Neuron (in vitro differentiated cells): ENCODE measurements at regions not wholly inside any gene's neighbourhood (a gene's known extent, or its start where the extent isn't known, plus 50 kb on each side); places are given as distances from the start of the nearest gene placed in this dataset.

Source experiments
- H2AFZ ChIP-seq: one replicate; pipeline ENCODE4 v1.6.1; 2013; ENCODE audit warnings: low read depth, mild to moderate bottlenecking, inconsistent platforms, low read length, moderate library complexity
- H3K27me3 ChIP-seq: one replicate; pipeline ENCODE4 v1.6.1; 2013; ENCODE audit warnings: low read length; ENCODE audit not compliant: insufficient read depth
- H3K36me3 ChIP-seq: one replicate; pipeline ENCODE4 v1.6.1; 2013; ENCODE audit warnings: low read length; ENCODE audit not compliant: insufficient read depth
- H3K4me1 ChIP-seq: one replicate; pipeline ENCODE4 v1.6.1; 2013; ENCODE audit warnings: low read length; ENCODE audit not compliant: insufficient read depth
- H3K4me3 ChIP-seq: 2 replicates; pipeline ENCODE4 v1.5.1; 2013; ENCODE audit warnings: mild to moderate bottlenecking, low read length, moderate library complexity
- H3K9me3 ChIP-seq: one replicate; pipeline ENCODE4 v1.6.1; 2013; ENCODE audit warnings: low read length

GRCh38 chr1:170219163-170219562, 73.4 kb downstream of the NTMT2 start:
- no peaks in the 10 kb centered on the region for H3K27me3 ChIP-seq
- H3K9me3 ChIP-seq = no peaks in the 10 kb centered on the region
- H3K4me3 ChIP-seq = no peak overlapping the region
- H3K36me3 ChIP-seq = no peaks in the 10 kb centered on the region
- H2AFZ ChIP-seq = no peak overlapping the region
- no peaks in the 10 kb centered on the region for H3K4me1 ChIP-seq

- Histone ChIP-seq H2AFZ (no peak overlapping the region), H3K4me1 (no peaks in the 10 kb centered on the region), H3K4me3 (no peak overlapping the region), H3K9me3 (no peaks in the 10 kb centered on the region), H3K27me3 (no peaks in the 10 kb centered on the region), H3K36me3 (no peaks in the 10 kb centered on the region)
These were observed 75.3 kb downstream of the NTMT2 start for GRCh38 chr1:170221031-170221430.

DNA sequence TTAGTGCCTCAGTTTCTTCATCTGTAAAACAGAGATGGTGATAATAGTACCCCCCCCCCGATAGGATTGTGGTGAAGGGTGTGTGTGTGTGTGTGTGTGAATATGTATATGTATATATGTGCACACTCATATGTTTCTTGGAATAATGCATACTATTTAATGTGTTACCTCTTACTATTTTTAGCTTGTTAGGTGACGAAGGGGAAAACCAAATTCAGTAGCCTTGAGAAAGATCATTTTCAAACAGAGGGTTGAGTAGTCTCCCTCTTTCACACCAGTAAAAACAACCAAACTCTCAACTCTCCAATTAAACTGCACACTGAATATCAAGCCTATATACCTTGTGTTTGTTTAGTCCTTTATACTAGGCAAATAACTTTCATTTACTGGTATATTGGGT, 75.7 kb downstream of the NTMT2 start:
- H3K9me3 ChIP-seq = no peaks in the 10 kb centered on the region
- H2AFZ ChIP-seq = no peak overlapping the region
- H3K4me3 ChIP-seq = no peak overlapping the region
- H3K4me1 ChIP-seq = no peaks in the 10 kb centered on the region
- H3K27me3 ChIP-seq = no peaks in the 10 kb centered on the region
- H3K36me3 ChIP-seq = no peaks in the 10 kb centered on the region

GRCh38 chr1:170224469-170224868, 78.7 kb downstream of the NTMT2 start:
- Histone ChIP-seq H3K9me3 (no peaks in the 10 kb centered on the region), H3K4me1 (no peaks in the 10 kb centered on the region), H3K27me3 (no peaks in the 10 kb centered on the region), H2AFZ (no peak overlapping the region), H3K36me3 (no peaks in the 10 kb centered on the region), H3K4me3 (no peak overlapping the region)

DNA sequence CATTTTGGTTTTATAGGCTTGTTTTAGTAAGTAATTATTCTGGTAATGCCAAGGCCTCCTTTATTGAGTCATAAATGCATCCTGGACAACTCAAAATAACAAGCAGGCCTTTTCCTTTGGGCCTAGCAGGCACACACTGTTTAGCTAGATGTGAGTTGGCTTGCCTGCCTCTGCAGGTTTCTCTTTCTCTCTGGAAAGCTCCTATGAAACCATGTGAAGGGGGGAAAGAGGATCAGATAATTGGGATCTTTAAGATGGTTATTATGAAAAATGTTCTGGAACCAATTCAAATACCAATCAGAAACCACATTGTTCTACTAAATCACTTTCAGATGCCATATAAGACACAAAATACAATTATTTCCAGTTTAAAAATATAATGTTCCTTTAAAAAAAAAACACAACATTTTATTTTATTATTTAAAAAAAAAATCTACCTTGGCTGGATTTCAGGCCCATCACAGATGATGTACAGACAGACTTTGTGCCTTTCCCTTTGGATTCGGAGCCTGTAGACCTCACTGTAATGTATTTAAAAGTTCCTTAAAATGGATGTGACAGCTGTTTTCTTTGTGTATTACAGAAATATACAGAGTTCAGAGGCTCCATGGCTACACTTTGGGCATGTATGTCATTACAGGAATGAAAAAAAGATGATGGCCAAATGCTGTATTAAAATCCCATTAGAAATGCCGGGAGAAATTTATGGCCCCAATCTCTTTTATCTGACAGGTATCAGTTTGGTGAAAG, 80.2 kb downstream of the NTMT2 start:
- H3K4me1 ChIP-seq = no peaks in the 10 kb centered on the region
- H3K9me3 ChIP-seq = no peaks in the 10 kb centered on the region
- no peaks in the 10 kb centered on the region for H3K36me3 ChIP-seq
- H3K4me3 ChIP-seq = no peak overlapping the region
- H2AFZ ChIP-seq = no peak overlapping the region
- no peaks in the 10 kb centered on the region for H3K27me3 ChIP-seq

DNA sequence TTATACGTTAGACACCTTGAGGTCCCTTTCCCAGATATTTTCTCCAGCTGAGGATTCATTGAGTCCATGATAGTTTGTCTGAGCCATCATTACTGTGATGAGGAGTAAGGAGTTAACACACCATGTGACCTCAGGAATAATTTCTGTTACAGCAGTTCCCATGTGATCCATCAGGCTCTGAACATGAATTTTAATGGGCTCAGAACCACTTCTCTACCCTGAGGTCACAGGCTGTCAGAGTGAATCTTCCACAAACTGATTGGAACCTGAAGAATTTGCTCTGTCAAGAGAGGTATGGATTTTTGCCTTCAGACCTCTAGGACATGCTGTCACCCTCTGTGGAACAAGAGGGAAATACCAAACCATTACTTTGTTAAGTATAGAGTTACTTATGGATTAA, 81.0 kb downstream of the NTMT2 start:
- no peaks in the 10 kb centered on the region for H3K9me3 ChIP-seq
- H2AFZ ChIP-seq = no peak overlapping the region
- no peaks in the 10 kb centered on the region for H3K36me3 ChIP-seq
- no peaks in the 10 kb centered on the region for H3K27me3 ChIP-seq
- H3K4me1 ChIP-seq = no peaks in the 10 kb centered on the region
- H3K4me3 ChIP-seq = no peak overlapping the region

DNA sequence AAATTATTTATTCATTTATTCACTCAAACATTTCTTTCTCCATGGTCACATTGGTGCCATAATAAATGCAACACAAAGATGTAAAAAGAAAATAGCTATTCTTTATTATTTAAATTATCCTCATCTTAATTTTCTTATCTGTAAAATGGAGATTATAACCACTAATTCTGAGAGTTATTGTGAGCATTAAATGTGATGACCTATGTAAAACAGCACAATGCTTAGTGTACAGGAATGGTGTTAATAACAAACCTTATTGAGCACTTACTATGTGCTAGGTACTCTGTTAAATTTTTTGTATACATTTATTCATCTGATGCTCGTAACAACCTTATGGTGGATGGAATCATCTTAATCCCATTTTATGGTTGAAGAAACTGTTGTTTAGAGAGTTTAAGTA, 84.6 kb downstream of the NTMT2 start:
- no peaks in the 10 kb centered on the region for H3K9me3 ChIP-seq
- H3K27me3 ChIP-seq = no peaks in the 10 kb centered on the region
- H3K4me3 ChIP-seq = no peak overlapping the region
- no peaks in the 10 kb centered on the region for H3K4me1 ChIP-seq
- H3K36me3 ChIP-seq = no peaks in the 10 kb centered on the region
- H2AFZ ChIP-seq = no peak overlapping the region

GRCh38 chr1:170231662-170232061, 85.9 kb downstream of the NTMT2 start:
- Histone ChIP-seq H2AFZ (no peak overlapping the region), H3K27me3 (no peaks in the 10 kb centered on the region)

GRCh38 chr1:170238704-170239391, 93.1 kb downstream of the NTMT2 start:
- H3K9me3 ChIP-seq = no peaks in the 10 kb centered on the region

More at GRCh38 chr1:170231662-170232061, 85.9 kb downstream of the NTMT2 start:
- H3K9me3 ChIP-seq = no peaks in the 10 kb centered on the region
- no peaks in the 10 kb centered on the region for H3K36me3 ChIP-seq
- no peak overlapping the region for H3K4me3 ChIP-seq
- no peaks in the 10 kb centered on the region for H3K4me1 ChIP-seq

DNA sequence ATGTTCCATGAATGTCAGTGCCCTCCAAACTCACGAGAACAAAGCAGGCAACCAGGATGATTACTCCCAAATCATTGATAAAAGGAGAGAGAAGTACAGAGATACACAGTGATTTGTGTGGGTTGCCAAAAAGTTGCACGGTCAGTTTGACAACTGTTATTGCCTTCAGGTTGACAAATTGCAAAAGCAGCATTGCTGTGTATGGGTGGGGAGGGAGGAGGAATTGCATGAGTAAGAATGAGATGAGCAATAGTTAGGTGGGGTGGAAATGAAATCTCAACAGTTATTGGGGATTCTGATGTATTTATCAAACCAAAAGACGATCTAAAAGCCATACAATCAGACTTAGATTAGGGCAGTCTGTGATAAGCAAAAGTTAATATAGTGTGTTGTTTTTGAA, 93.7 kb downstream of the NTMT2 start:
- Histone ChIP-seq H3K9me3 (no peaks in the 10 kb centered on the region), H3K4me1 (no peaks in the 10 kb centered on the region), H2AFZ (no peak overlapping the region), H3K36me3 (no peaks in the 10 kb centered on the region), H3K27me3 (no peaks in the 10 kb centered on the region), H3K4me3 (no peak overlapping the region)

More at GRCh38 chr1:170238704-170239391, 93.1 kb downstream of the NTMT2 start:
- Histone ChIP-seq H3K4me3 (no peak overlapping the region), H3K36me3 (no peaks in the 10 kb centered on the region), H2AFZ (no peak overlapping the region), H3K4me1 (no peaks in the 10 kb centered on the region), H3K27me3 (no peaks in the 10 kb centered on the region)

GRCh38 chr1:170240409-170240808, 94.7 kb downstream of the NTMT2 start:
- Histone ChIP-seq H3K4me1 (no peaks in the 10 kb centered on the region), H2AFZ (no peak overlapping the region), H3K9me3 (no peaks in the 10 kb centered on the region), H3K27me3 (no peaks in the 10 kb centered on the region), H3K4me3 (no peak overlapping the region), H3K36me3 (no peaks in the 10 kb centered on the region)

- Histone ChIP-seq H3K36me3 (no peaks in the 10 kb centered on the region), H3K27me3 (no peaks in the 10 kb centered on the region), H3K4me3 (no peak overlapping the region), H3K4me1 (no peaks in the 10 kb centered on the region), H2AFZ (no peak overlapping the region), H3K9me3 (no peaks in the 10 kb centered on the region)
These were observed 95.6 kb downstream of the NTMT2 start for GRCh38 chr1:170241266-170241851.

- H2AFZ ChIP-seq = no peak overlapping the region
- no peaks in the 10 kb centered on the region for H3K36me3 ChIP-seq
- H3K9me3 ChIP-seq = no peaks in the 10 kb centered on the region
- H3K27me3 ChIP-seq = no peaks in the 10 kb centered on the region
- no peak overlapping the region for H3K4me3 ChIP-seq
- H3K4me1 ChIP-seq = no peaks in the 10 kb centered on the region
These were observed 102.2 kb downstream of the NTMT2 start for GRCh38 chr1:170247751-170248521.
